HEK293 (cell line): ENCODE measurements at regions not wholly inside any gene's neighbourhood (a gene's known extent, or its start where the extent isn't known, plus 50 kb on each side); places are given as distances from the start of the nearest gene placed in this dataset.

Experiments
- CTCF ChIA-PET: fragments of 350-600 bp; formaldehyde crosslinking; extraction: SDS; loops from one replicate; lab custom pipeline; 2021; ENCODE audit warnings: antibody characterized with exemption; lab: Yijun Ruan, JAX
- POLR2A ChIA-PET: fragments of 300-600 bp; formaldehyde crosslinking; extraction: SDS; loops from one replicate; lab custom pipeline; 2020; ENCODE audit warnings: antibody characterized with exemption, inconsistent platforms; lab: Yijun Ruan, JAX
- H3K27ac ChIP-seq: fragments of 200-500 bp; sonication (Bioruptor generic); 2 replicates; pipeline ENCODE4 v1.5.1; 2014; ENCODE audit warnings: low read depth, low read length, control low read depth, inconsistent platforms; ENCODE audit errors: extremely low read depth
- H3K36me3 ChIP-seq, 2 experiments: fragments of 200-500 bp in 1 of 2; sonication (Bioruptor generic) in 1 of 2; 1 replicate in 1 of 2; 2 replicates in 1 of 2; pipeline ENCODE4 v1.5.1; 2014 to 2017; ENCODE audit warnings: inconsistent platforms in 2 of 2, low read length in 2 of 2; ENCODE audit not compliant: control insufficient read depth in 2 of 2, insufficient read depth in 1 of 2
- H3K4me1 ChIP-seq: fragments of 200-500 bp; sonication (Bioruptor generic); 2 replicates; pipeline ENCODE4 v1.5.1; 2014; ENCODE audit warnings: mild to moderate bottlenecking, low read length, inconsistent platforms; ENCODE audit not compliant: control insufficient read depth, insufficient read depth
- H3K4me3 ChIP-seq: 2 replicates; pipeline ENCODE4 v1.5.1; 2011; ENCODE audit warnings: low read depth, mild to moderate bottlenecking, control low read depth, low read length, moderate library complexity
- H3K9me3 ChIP-seq: fragments of 200-500 bp; sonication (Bioruptor generic); 2 replicates; pipeline ENCODE4 v1.5.1; 2014; ENCODE audit warnings: low read depth, low read length, inconsistent platforms; ENCODE audit not compliant: control insufficient read depth, insufficient read depth
- FEZF1 ChIP-seq: fragments of 450-650 bp; formaldehyde crosslinking; IDR thresholded peaks from 2 replicates; pipeline ENCODE4 v1.5.1; 2016; ENCODE audit warnings: missing biosample characterization, missing genetic modification characterization
- KLF10 ChIP-seq: fragments of 450-650 bp; IDR thresholded peaks from 2 replicates; pipeline ENCODE4 v1.5.1; 2018; ENCODE audit warnings: missing biosample characterization, mild to moderate bottlenecking, missing genetic modification characterization
- SALL2 ChIP-seq: fragments of 450-650 bp; formaldehyde crosslinking; IDR thresholded peaks from 2 replicates; pipeline ENCODE4 v1.5.0; 2017; ENCODE audit warnings: missing biosample characterization, mild to moderate bottlenecking, missing genetic modification characterization, borderline replicate concordance
- SCRT2 ChIP-seq: fragments of 450-650 bp; formaldehyde crosslinking; IDR thresholded peaks from 2 replicates; pipeline ENCODE4 v1.5.1; 2016; ENCODE audit warnings: missing biosample characterization, missing genetic modification characterization
- ZFP37 ChIP-seq: fragments of 450-650 bp; formaldehyde crosslinking; IDR thresholded peaks from 2 replicates; pipeline ENCODE4 v1.5.1; 2016; ENCODE audit warnings: missing biosample characterization, missing genetic modification characterization
- ZNF202 ChIP-seq: fragments of 450-650 bp; formaldehyde crosslinking; IDR thresholded peaks from 2 replicates; pipeline ENCODE4 v1.5.1; 2016; ENCODE audit warnings: missing biosample characterization, missing genetic modification characterization, borderline replicate concordance
- ZNF366 ChIP-seq: fragments of 450-650 bp; formaldehyde crosslinking; conservative IDR thresholded peaks from 2 replicates; pipeline ENCODE4 v1.5.1; 2016; ENCODE audit warnings: missing biosample characterization, missing genetic modification characterization
- ZNF416 ChIP-seq: fragments of 450-650 bp; formaldehyde crosslinking; IDR thresholded peaks from 2 replicates; pipeline ENCODE4 v1.5.1; 2016; ENCODE audit warnings: missing biosample characterization, missing genetic modification characterization
- ZNF558 ChIP-seq: fragments of 450-650 bp; formaldehyde crosslinking; IDR thresholded peaks from 2 replicates; pipeline ENCODE4 v1.5.1; 2016; ENCODE audit warnings: missing biosample characterization, missing genetic modification characterization
- ZNF561 ChIP-seq: fragments of 450-650 bp; IDR thresholded peaks from 2 replicates; pipeline ENCODE4 v1.5.1; 2018; ENCODE audit warnings: missing biosample characterization, missing genetic modification characterization, borderline replicate concordance
- ZNF585B ChIP-seq: fragments of 450-650 bp; formaldehyde crosslinking; IDR thresholded peaks from 2 replicates; pipeline ENCODE4 v1.5.1; 2016; ENCODE audit warnings: missing biosample characterization, missing genetic modification characterization
- ZNF600 ChIP-seq: fragments of 450-650 bp; formaldehyde crosslinking; IDR thresholded peaks from 2 replicates; pipeline ENCODE4 v1.5.1; 2016; ENCODE audit warnings: missing biosample characterization, missing genetic modification characterization
- ZNF768 ChIP-seq: fragments of 450-650 bp; formaldehyde crosslinking; IDR thresholded peaks from 2 replicates; pipeline ENCODE4 v1.5.1; 2018; ENCODE audit warnings: missing biosample characterization, mild to moderate bottlenecking, missing genetic modification characterization
- ZNF830 ChIP-seq: fragments of 450-650 bp; IDR thresholded peaks from 2 replicates; pipeline ENCODE4 v1.5.0; 2018; ENCODE audit warnings: missing biosample characterization, missing genetic modification characterization, low read depth, mild to moderate bottlenecking, moderate library complexity
- ZNF843 ChIP-seq: fragments of 450-650 bp; formaldehyde crosslinking; IDR thresholded peaks from 2 replicates; pipeline ENCODE4 v1.5.1; 2016; ENCODE audit warnings: missing biosample characterization, missing genetic modification characterization
- TF ChIP-seq, protein P1 (sequence below): fragments of 450-650 bp; formaldehyde crosslinking; IDR thresholded peaks from 2 replicates; pipeline ENCODE4 v1.5.1; 2016; ENCODE audit warnings: missing biosample characterization, missing genetic modification characterization
- TF ChIP-seq, protein P2 (sequence below): sonication (generic); formaldehyde crosslinking; IDR thresholded peaks from 2 replicates; pipeline ENCODE4 v1.8.1; 2022; ENCODE audit warnings: mild to moderate bottlenecking, moderate library complexity, missing genetic modification reagents
- TF ChIP-seq, protein P3 (sequence below): fragments of 450-650 bp; formaldehyde crosslinking; IDR thresholded peaks from 2 replicates; pipeline ENCODE4 v1.5.1; 2016; ENCODE audit warnings: missing biosample characterization, missing genetic modification characterization, low read depth

DNA sequence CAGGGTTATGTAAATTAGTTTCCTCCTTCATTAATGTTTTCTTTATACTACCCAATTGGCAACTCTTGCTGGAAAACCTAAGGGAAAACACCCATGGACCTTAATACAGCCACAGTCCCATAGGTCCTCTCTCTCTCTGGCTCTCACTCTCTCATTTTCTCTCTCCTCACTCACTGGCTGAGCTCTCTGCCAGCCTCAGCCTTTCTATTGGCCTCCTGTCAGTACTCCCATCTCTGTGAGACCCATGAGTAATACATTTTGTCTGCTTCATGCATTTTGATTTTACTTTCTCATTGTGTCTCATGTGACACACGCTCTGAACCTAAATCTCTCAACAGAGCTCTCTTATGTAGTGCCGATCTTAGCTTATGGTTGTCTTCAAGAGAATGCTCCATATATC lies 907.5 kb downstream of the C6orf118 start:
- Histone ChIP-seq H3K27ac (no peak overlapping the region), H3K4me1 (no peaks in the 10 kb centered on the region), H3K4me3 (no peak overlapping the region), H3K36me3 (no peaks in the 10 kb centered on the region), H3K9me3 (no peaks in the 10 kb centered on the region)
- POLR2A ChIA-PET = no interaction called here
- no peak for TF ChIP-seq SCRT2 (tag by site-specific recombination)
- no peak for TF ChIP-seq ZNF768 (tag by site-specific recombination)
- no peak for TF ChIP-seq ZNF561 (tag by site-specific recombination)
- TF ChIP-seq, protein P1, sequence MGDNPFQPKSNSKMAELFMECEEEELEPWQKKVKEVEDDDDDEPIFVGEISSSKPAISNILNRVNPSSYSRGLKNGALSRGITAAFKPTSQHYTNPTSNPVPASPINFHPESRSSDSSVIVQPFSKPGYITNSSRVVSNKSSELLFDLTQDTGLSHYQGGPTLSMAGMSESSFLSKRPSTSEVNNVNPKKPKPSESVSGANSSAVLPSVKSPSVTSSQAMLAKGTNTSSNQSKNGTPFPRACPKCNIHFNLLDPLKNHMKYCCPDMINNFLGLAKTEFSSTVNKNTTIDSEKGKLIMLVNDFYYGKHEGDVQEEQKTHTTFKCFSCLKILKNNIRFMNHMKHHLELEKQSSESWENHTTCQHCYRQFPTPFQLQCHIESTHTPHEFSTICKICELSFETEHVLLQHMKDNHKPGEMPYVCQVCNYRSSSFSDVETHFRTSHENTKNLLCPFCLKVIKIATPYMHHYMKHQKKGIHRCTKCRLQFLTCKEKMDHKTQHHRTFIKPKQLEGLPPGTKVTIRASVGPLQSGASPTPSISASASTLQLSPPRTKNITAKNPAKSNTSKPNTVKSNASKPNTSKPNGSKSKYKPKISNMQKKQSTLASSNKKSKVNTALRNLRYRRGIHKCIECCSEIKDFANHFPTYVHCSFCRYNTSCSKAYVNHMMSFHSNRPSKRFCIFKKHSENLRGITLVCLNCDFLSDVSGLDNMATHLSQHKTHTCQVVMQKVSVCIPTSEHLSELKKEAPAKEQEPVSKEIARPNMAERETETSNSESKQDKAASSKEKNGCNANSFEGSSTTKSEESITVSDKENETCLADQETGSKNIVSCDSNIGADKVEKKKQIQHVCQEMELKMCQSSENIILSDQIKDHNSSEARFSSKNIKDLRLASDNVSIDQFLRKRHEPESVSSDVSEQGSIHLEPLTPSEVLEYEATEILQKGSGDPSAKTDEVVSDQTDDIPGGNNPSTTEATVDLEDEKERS (tag by site-specific recombination) = no peak
- TF ChIP-seq, protein P2, sequence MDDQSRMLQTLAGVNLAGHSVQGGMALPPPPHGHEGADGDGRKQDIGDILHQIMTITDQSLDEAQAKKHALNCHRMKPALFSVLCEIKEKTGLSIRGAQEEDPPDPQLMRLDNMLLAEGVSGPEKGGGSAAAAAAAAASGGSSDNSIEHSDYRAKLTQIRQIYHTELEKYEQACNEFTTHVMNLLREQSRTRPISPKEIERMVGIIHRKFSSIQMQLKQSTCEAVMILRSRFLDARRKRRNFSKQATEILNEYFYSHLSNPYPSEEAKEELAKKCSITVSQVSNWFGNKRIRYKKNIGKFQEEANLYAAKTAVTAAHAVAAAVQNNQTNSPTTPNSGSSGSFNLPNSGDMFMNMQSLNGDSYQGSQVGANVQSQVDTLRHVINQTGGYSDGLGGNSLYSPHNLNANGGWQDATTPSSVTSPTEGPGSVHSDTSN (CRISPR knock-in tag) = no peak
- TF ChIP-seq ZFP37 (tag by site-specific recombination) = no peak
- no peak for TF ChIP-seq ZNF558 (tag by site-specific recombination)
- TF ChIP-seq ZNF585B = no peak
- no peak for TF ChIP-seq ZNF416 (tag by site-specific recombination)
- no peak for TF ChIP-seq KLF10 (tag by site-specific recombination)
- TF ChIP-seq ZNF600 (tag by site-specific recombination) = no peak
- TF ChIP-seq SALL2 (tag by site-specific recombination) = no peak
- no peak for TF ChIP-seq FEZF1 (tag by site-specific recombination)
- TF ChIP-seq ZNF843 = no peak
- TF ChIP-seq ZNF830 (tag by site-specific recombination) = no peak
- CTCF ChIA-PET = interaction anchor here (0.5 to 0.7 kb wide), 2 partner anchors 19 to 1400 kb away, joined by 3 to 4 read pairs; no protein-coding TSS in a partner anchor

DNA sequence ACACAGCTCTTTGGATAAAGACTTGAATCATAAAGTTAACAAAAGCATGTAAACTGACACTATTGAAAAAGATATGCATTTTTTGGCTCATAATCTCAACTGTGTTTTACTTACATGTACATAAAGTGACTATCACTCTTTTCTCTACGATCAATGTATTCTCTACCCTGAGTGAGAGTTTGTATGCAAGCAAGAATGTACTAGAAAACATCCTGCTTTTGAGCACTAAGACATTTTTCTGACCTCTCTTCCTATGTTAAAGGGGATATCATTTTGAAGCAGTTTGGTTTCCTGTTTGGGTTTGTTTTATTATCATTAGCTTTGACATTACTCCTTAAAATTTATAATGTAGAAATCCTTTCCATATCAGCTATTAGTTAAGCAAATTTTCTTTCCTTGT lies 910.8 kb downstream of the C6orf118 start:
- H3K36me3 ChIP-seq = no peaks in the 10 kb centered on the region
- H3K9me3 ChIP-seq = no peaks in the 10 kb centered on the region
- ChIA-PET CTCF (interaction anchor here (0.9 kb wide), 1 partner anchor 9 kb away, joined by 5 read pairs; no protein-coding TSS in a partner anchor), POLR2A (no interaction called here)
- TF ChIP-seq, protein P3, sequence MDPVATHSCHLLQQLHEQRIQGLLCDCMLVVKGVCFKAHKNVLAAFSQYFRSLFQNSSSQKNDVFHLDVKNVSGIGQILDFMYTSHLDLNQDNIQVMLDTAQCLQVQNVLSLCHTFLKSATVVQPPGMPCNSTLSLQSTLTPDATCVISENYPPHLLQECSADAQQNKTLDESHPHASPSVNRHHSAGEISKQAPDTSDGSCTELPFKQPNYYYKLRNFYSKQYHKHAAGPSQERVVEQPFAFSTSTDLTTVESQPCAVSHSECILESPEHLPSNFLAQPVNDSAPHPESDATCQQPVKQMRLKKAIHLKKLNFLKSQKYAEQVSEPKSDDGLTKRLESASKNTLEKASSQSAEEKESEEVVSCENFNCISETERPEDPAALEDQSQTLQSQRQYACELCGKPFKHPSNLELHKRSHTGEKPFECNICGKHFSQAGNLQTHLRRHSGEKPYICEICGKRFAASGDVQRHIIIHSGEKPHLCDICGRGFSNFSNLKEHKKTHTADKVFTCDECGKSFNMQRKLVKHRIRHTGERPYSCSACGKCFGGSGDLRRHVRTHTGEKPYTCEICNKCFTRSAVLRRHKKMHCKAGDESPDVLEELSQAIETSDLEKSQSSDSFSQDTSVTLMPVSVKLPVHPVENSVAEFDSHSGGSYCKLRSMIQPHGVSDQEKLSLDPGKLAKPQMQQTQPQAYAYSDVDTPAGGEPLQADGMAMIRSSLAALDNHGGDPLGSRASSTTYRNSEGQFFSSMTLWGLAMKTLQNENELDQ (tag by site-specific recombination) = no peak
- no peak for TF ChIP-seq ZNF366
- TF ChIP-seq, protein P1 (tag by site-specific recombination) = no peak
- no peak for TF ChIP-seq ZNF202 (tag by site-specific recombination)
- TF ChIP-seq ZNF416 (tag by site-specific recombination) = no peak
- no peaks in the 10 kb centered on the region for H3K4me1 ChIP-seq
- no peak overlapping the region for H3K4me3 ChIP-seq
- H3K27ac ChIP-seq = no peak overlapping the region
